Upper lobe of right lung (tissue), 1 donor: ENCODE measurements at regions not wholly inside any gene's neighbourhood (a gene's known extent, or its start where the extent isn't known, plus 50 kb on each side); places are given as distances from the start of the nearest gene placed in this dataset.

Experiments
- ATAC-seq: fragments of 200-7000 bp; cut with Tn5 transposase; one replicate; pipeline ENCODE4 v1.9.1; 2020; ENCODE audit warnings: mild to moderate bottlenecking, moderate library complexity
- DNase-seq: peaks from one replicate; pipeline ENCODE4 v3.0.0-alpha.2; 2020
- H3K27ac ChIP-seq: fragments of 200-600 bp; one replicate; pipeline ENCODE4 v1.8.0; 2022
- H3K27me3 ChIP-seq: fragments of 200-600 bp; one replicate; pipeline ENCODE4 v1.8.0; 2022; ENCODE audit warnings: mild to moderate bottlenecking
- H3K36me3 ChIP-seq: fragments of 200-600 bp; one replicate; pipeline ENCODE4 v1.8.0; 2022
- H3K4me1 ChIP-seq: fragments of 200-600 bp; one replicate; pipeline ENCODE4 v1.8.0; 2022
- H3K4me3 ChIP-seq: fragments of 200-600 bp; one replicate; pipeline ENCODE4 v1.8.0; 2022; ENCODE audit warnings: mild to moderate bottlenecking
- H3K9me3 ChIP-seq: fragments of 200-600 bp; one replicate; pipeline ENCODE4 v1.8.0; 2022
- intact Hi-C: fragments of 100-400 bp; cut with DNase I; formaldehyde crosslinking; loops from one replicate; pipeline ENCODE4 v1.11.0; 2022
- TF ChIP-seq, protein P1 (sequence below): fragments of 200-600 bp; IDR thresholded peaks from one replicate; pipeline ENCODE4 v1.8.0; 2022; ENCODE audit warnings: antibody characterized with exemption
- donor health status: DM: no; HTN: yes; CAD: no; lungs with severe emphysema.

DNA sequence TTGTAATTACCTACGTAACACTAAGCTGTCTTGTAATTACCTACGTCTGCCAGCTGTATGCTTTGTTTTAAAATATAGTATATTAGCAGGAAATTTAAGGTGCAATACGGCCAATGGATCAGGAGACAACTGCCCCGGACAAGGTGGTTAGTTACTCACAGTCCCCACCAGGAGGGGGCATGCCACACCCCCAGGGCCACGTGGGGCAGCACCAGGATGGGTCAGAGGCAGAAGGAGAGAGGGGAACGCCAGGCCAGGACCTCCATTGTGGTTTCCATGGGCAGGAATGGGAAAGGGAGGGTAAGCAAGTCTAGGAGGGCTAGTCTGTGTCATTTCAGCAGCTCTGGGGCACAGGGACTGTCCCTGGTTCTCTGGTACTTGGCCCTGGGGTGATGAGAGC is 140.1 kb downstream of the URI1 start:
- Histone ChIP-seq H3K9me3 (no peaks in the 10 kb centered on the region), H3K36me3 (no peaks in the 10 kb centered on the region), H3K27ac (no peak overlapping the region), H3K27me3 (peaks cover 7% of the 10 kb centered on the region), H3K4me3 (no peak overlapping the region), H3K4me1 (no peaks in the 10 kb centered on the region)
- no peak for ATAC-seq
- TF ChIP-seq, protein P1, sequence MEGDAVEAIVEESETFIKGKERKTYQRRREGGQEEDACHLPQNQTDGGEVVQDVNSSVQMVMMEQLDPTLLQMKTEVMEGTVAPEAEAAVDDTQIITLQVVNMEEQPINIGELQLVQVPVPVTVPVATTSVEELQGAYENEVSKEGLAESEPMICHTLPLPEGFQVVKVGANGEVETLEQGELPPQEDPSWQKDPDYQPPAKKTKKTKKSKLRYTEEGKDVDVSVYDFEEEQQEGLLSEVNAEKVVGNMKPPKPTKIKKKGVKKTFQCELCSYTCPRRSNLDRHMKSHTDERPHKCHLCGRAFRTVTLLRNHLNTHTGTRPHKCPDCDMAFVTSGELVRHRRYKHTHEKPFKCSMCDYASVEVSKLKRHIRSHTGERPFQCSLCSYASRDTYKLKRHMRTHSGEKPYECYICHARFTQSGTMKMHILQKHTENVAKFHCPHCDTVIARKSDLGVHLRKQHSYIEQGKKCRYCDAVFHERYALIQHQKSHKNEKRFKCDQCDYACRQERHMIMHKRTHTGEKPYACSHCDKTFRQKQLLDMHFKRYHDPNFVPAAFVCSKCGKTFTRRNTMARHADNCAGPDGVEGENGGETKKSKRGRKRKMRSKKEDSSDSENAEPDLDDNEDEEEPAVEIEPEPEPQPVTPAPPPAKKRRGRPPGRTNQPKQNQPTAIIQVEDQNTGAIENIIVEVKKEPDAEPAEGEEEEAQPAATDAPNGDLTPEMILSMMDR: no peak
- DNase-seq: no peak
- intact Hi-C loops: no loop called here

DNA sequence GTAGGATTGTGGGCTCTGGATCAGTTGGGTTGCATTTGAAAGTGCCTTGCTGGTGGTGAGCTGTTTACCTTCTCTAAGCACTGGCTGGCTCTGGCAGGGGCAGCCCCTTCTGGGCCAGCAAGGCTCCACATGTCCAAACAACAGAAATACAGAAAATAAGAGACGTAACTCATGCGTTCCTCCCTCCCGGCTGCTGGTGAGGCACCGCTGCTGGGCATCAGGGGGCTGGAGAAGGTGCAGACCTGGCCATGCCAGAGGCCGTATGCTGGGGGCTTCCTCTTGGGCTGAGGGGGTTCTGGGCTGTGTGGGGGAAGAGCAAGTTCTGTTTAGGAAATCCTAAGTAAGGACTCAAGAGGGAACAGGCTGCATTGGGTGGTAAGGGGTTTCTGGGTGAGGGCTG is 140.6 kb downstream of the URI1 start:
- ATAC-seq (no peak), DNase-seq (peak; percentile 35)
- intact Hi-C loops: no loop called here
- Histone ChIP-seq H3K36me3 (no peaks in the 10 kb centered on the region), H3K27me3 (peaks cover 7% of the 10 kb centered on the region), H3K9me3 (no peaks in the 10 kb centered on the region), H3K4me3 (no peak overlapping the region), H3K4me1 (no peaks in the 10 kb centered on the region), H3K27ac (no peak overlapping the region)
- TF ChIP-seq, protein P1: no peak

DNA sequence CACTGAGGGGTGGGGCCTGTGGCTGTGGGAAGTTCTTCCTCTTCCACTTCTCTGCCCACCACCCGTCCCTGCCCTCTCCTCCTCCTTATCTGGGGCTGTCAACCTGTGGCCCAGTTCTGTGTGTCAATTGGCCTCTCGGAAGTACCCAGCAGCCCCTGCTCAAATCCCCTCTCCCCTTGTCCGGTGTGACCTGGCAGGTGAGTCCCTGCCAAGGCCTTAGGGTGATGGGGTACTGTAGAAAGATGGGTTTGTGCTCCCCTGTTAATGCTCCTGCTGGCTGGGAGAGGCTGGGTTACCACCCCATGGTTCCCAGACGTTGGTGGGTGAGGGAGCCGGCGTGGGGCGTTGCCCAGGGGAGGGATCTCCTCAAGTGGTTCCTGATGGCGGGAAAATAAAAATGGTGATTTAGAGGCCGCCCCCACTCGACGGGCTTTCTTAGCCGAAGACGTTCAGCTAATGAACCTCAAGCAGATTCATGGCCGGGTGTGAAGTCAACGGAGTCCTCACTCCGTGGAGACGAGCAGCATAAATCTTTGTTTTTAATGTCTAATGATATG is 141.2 kb downstream of the URI1 start:
- Histone ChIP-seq H3K36me3 (no peaks in the 10 kb centered on the region), H3K4me1 (no peaks in the 10 kb centered on the region), H3K4me3 (no peak overlapping the region), H3K9me3 (no peaks in the 10 kb centered on the region), H3K27ac (no peak overlapping the region), H3K27me3 (peaks cover 5% of the 10 kb centered on the region)
- intact Hi-C loops: no loop called here
- ATAC-seq (no peak), DNase-seq (peak; percentile 32)
- TF ChIP-seq, protein P1: no peak

DNA sequence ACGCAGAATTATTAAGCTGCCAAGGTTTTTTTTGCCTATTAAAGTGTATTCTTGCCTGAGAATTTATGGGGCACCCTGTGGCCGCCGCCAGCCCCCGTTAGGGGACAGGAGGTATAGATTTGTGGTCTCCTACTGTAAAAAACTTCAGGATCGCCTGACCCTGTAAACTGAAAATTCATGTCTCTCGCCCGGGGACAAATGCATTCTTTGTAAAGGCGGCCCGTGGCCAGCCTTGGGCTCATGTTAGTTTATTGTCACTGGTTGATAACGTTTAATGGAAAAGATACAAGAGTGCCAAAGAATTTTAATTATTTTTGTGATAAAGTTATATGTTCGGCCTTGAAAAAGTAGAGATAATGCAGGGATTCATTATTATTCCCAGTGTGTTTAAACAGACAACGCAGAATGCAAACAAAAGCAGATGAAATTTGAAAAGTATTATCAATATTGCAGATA is 141.7 kb downstream of the URI1 start:
- Histone ChIP-seq H3K27ac (no peak overlapping the region), H3K4me3 (no peak overlapping the region), H3K9me3 (no peaks in the 10 kb centered on the region), H3K4me1 (no peaks in the 10 kb centered on the region), H3K36me3 (no peaks in the 10 kb centered on the region), H3K27me3 (peaks cover under 1% of the 10 kb centered on the region)
- intact Hi-C loops: no loop called here
- DNase-seq (peak; percentile 50), ATAC-seq (no peak)
- TF ChIP-seq, protein P1: no peak

DNA sequence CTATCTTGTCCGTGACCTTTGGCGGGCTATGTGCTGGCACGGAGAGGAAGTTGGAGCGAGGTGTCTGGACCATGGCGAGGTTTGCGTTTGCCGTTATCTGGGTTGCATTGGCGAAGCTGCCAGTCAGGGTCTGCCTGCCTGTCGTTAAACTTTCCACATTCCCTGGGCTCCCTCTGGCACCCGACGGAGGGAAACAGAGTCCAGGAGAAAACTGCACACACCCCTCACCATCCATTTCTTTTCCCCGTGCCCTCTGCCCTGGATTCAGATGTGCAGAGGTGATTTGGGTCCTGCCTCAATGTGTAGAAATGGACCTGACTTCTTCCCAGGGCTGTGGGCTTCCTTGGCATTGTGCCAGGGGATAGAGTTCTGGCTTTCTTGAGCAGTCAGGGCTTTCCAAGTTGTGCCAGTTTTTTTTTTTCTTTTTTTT is 142.4 kb downstream of the URI1 start:
- H3K4me1 ChIP-seq: no peaks in the 10 kb centered on the region
- no peak overlapping the region for H3K27ac ChIP-seq
- DNase-seq (peak; percentile 22), ATAC-seq (no peak)
- H3K27me3 ChIP-seq: no peaks in the 10 kb centered on the region
- TF ChIP-seq, protein P1: no peak
- H3K4me3 ChIP-seq: no peak overlapping the region
- intact Hi-C loops: no loop called here
- H3K9me3 ChIP-seq: no peaks in the 10 kb centered on the region
- H3K36me3 ChIP-seq: no peaks in the 10 kb centered on the region

DNA sequence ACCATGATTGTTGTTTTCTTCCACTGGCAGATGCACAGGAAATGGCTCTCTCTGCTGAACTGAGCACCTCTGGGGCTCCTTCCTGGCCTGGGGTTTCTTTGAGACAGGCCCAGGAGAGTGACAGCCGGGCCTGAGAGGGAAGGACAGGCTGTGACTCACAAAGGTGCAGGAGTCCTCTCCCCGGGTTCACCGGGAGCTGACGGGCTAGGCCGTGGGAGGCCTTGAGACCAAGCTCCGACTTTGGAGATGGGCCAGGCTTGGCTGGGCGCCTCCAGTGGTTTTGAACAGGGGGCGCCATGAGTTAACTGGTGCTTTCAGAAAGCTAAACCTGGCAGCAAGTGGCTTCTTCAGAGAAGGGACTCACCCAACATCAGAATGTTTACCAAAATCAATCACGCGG is 143.4 kb downstream of the URI1 start:
- no peak overlapping the region for H3K27ac ChIP-seq
- intact Hi-C loops: no loop called here
- H3K27me3 ChIP-seq: no peaks in the 10 kb centered on the region
- TF ChIP-seq, protein P1: no peak
- ATAC-seq (no peak), DNase-seq (peak; percentile 47)
- no peaks in the 10 kb centered on the region for H3K9me3 ChIP-seq
- H3K4me1 ChIP-seq: no peaks in the 10 kb centered on the region
- H3K36me3 ChIP-seq: no peaks in the 10 kb centered on the region
- no peak overlapping the region for H3K4me3 ChIP-seq
